Loucy (cell line): ENCODE measurements at regions not wholly inside any gene's neighbourhood (a gene's known extent, or its start where the extent isn't known, plus 50 kb on each side); places are given as distances from the start of the nearest gene placed in this dataset.
"Not testable (repeated sequence)": the region's sequence is repeated elsewhere in the genome, so short reads cannot be mapped to it uniquely, and the experiment has no call there.

Experiments
- H2AFZ ChIP-seq: fragments of 200-600 bp; sonication (generic); 2 replicates; pipeline ENCODE4 v1.6.0; 2016; ENCODE audit warnings: antibody characterized with exemption, mild to moderate bottlenecking, low read length, moderate library complexity
- H3F3A ChIP-seq: fragments of 200-600 bp; 2 replicates; pipeline ENCODE4 v1.6.0; 2016; ENCODE audit warnings: antibody characterized with exemption, low read depth, mild to moderate bottlenecking
- H3K27me3 ChIP-seq: fragments of 200-600 bp; sonication (generic); 2 replicates; pipeline ENCODE4 v1.6.1; 2014; ENCODE audit warnings: low read length, mild to moderate bottlenecking; ENCODE audit not compliant: insufficient read depth, poor library complexity, severe bottlenecking
- H3K36me3 ChIP-seq: fragments of 200-600 bp; sonication (generic); 2 replicates; pipeline ENCODE4 v1.6.1; 2016; ENCODE audit warnings: low read length; ENCODE audit not compliant: insufficient read depth
- H3K4me1 ChIP-seq: fragments of 200-600 bp; sonication (generic); 2 replicates; pipeline ENCODE4 v1.5.1; 2014; ENCODE audit warnings: low read length, mild to moderate bottlenecking; ENCODE audit not compliant: insufficient read depth, poor library complexity, severe bottlenecking
- H3K4me2 ChIP-seq: fragments of 200-600 bp; sonication (generic); 2 replicates; pipeline ENCODE4 v1.6.0; 2014; ENCODE audit warnings: antibody characterized with exemption, low read length, low read depth, mild to moderate bottlenecking; ENCODE audit not compliant: poor library complexity, severe bottlenecking
- H3K4me3 ChIP-seq: fragments of 200-600 bp; sonication (generic); 2 replicates; pipeline ENCODE4 v1.5.1; 2014; ENCODE audit warnings: low read length, mild to moderate bottlenecking, mixed read lengths; ENCODE audit not compliant: poor library complexity, severe bottlenecking
- H3K79me2 ChIP-seq: fragments of 200-600 bp; sonication (generic); 2 replicates; pipeline ENCODE4 v1.6.1; 2014; ENCODE audit warnings: low read length; ENCODE audit not compliant: insufficient read depth
- H3K9ac ChIP-seq: fragments of 200-600 bp; sonication (generic); 2 replicates; pipeline ENCODE4 v1.6.0; 2014; ENCODE audit warnings: mild to moderate bottlenecking, low read depth, low read length, moderate library complexity; ENCODE audit not compliant: poor library complexity, severe bottlenecking
- H3K9me2 ChIP-seq: fragments of 200-600 bp; sonication (generic); replicated peaks from 2 replicates; pipeline ENCODE4 v1.6.1; 2016; ENCODE audit warnings: low read depth, low read length, mixed read lengths
- H3K9me3 ChIP-seq: fragments of 200-600 bp; sonication (generic); 2 replicates; pipeline ENCODE4 v1.6.1; 2014; ENCODE audit warnings: mild to moderate bottlenecking, antibody characterized with exemption, low read length, low read depth; ENCODE audit not compliant: insufficient read depth
- H4K20me1 ChIP-seq: fragments of 200-600 bp; sonication (generic); 2 replicates; pipeline ENCODE4 v1.6.0; 2014; ENCODE audit warnings: antibody characterized with exemption, low read length, mild to moderate bottlenecking; ENCODE audit not compliant: insufficient read depth, poor library complexity, severe bottlenecking
- CTCF ChIP-seq: fragments of 200-600 bp; sonication (generic); conservative IDR thresholded peaks from 2 replicates; pipeline ENCODE4 v1.5.1; 2014; ENCODE audit warnings: mild to moderate bottlenecking, antibody characterized with exemption, low read length
- EZH2phosphoT487 ChIP-seq: fragments of 200-600 bp; IDR thresholded peaks from 2 replicates; pipeline ENCODE4 v1.6.1; 2018; ENCODE audit warnings: antibody characterized with exemption, mild to moderate bottlenecking, moderate library complexity, borderline replicate concordance

- no peaks in the 10 kb centered on the region for H3K36me3 ChIP-seq
- no peaks in the 10 kb centered on the region for H3K9me3 ChIP-seq
- H3K79me2 ChIP-seq, result no peaks in the 10 kb centered on the region
- no peak overlapping the region for H3K4me3 ChIP-seq
- no peak for TF ChIP-seq EZH2phosphoT487
- TF ChIP-seq CTCF, result no peak
- H3K9me2 ChIP-seq, result no peaks in the 10 kb centered on the region
- H3K4me2 ChIP-seq, result no peak overlapping the region
- H3K27me3 ChIP-seq, result no peaks in the 10 kb centered on the region
- H3K9ac ChIP-seq, result no peak overlapping the region
- no peaks in the 10 kb centered on the region for H3K4me1 ChIP-seq
- H3F3A ChIP-seq, result no peaks in the 10 kb centered on the region
- H4K20me1 ChIP-seq, result no peaks in the 10 kb centered on the region
- no peak overlapping the region for H2AFZ ChIP-seq
Measured at GRCh38 chr7:13111230-13111629, 423.8 kb downstream of the ARL4A start.

GRCh38 chr7:13114240-13114639, 426.8 kb downstream of the ARL4A start:
- not testable (repeated sequence) for H3K9me2 ChIP-seq, H3K9ac ChIP-seq, H3K27me3 ChIP-seq, H3K4me1 ChIP-seq, H3K79me2 ChIP-seq, H4K20me1 ChIP-seq, H3K4me2 ChIP-seq, H3F3A ChIP-seq, H3K9me3 ChIP-seq, H2AFZ ChIP-seq, H3K36me3 ChIP-seq, H3K4me3 ChIP-seq

GRCh38 chr7:13115157-13115772, 427.8 kb downstream of the ARL4A start:
- H4K20me1 ChIP-seq, result no peaks in the 10 kb centered on the region
- no peak overlapping the region for H3K4me2 ChIP-seq
- H3K79me2 ChIP-seq, result no peaks in the 10 kb centered on the region
- no peaks in the 10 kb centered on the region for H3K4me1 ChIP-seq
- H3K9ac ChIP-seq, result no peak overlapping the region
- H3K9me3 ChIP-seq, result no peaks in the 10 kb centered on the region
- no peak overlapping the region for H3K4me3 ChIP-seq
- H3K36me3 ChIP-seq, result no peaks in the 10 kb centered on the region
- H3K9me2 ChIP-seq, result no peaks in the 10 kb centered on the region
- TF ChIP-seq EZH2phosphoT487 (no peak), CTCF (no peak)
- H2AFZ ChIP-seq, result no peak overlapping the region
- no peaks in the 10 kb centered on the region for H3K27me3 ChIP-seq
- H3F3A ChIP-seq, result no peaks in the 10 kb centered on the region

GRCh38 chr7:13115855-13116254, 428.4 kb downstream of the ARL4A start:
- Histone ChIP-seq H3K9me3 (no peaks in the 10 kb centered on the region), H3K27me3 (no peaks in the 10 kb centered on the region), H3K79me2 (no peaks in the 10 kb centered on the region), H4K20me1 (no peaks in the 10 kb centered on the region), H3K9ac (no peak overlapping the region), H3F3A (no peaks in the 10 kb centered on the region), H2AFZ (no peak overlapping the region), H3K36me3 (no peaks in the 10 kb centered on the region), H3K4me2 (no peak overlapping the region), H3K4me3 (no peak overlapping the region), H3K4me1 (no peaks in the 10 kb centered on the region), H3K9me2 (no peaks in the 10 kb centered on the region)
- TF ChIP-seq CTCF, result no peak
- no peak for TF ChIP-seq EZH2phosphoT487
